Activated CD4-positive, alpha-beta T cell treated with anti-CD3 and anti-CD28 coated beads for 24 hours (primary cell): ENCODE measurements at regions not wholly inside any gene's neighbourhood (a gene's known extent, or its start where the extent isn't known, plus 50 kb on each side); places are given as distances from the start of the nearest gene placed in this dataset.

Experiments used
- DNase-seq, 2 donors: peaks; one replicate each; pipeline ENCODE4 v3.0.0-alpha.2; 2020; ENCODE audit warnings: low read depth in 2 of 2

GRCh38 chr6:137734005-137734874 lies 132.8 kb upstream of the TNFAIP3 start:
- DNase-seq: no peak

DNA sequence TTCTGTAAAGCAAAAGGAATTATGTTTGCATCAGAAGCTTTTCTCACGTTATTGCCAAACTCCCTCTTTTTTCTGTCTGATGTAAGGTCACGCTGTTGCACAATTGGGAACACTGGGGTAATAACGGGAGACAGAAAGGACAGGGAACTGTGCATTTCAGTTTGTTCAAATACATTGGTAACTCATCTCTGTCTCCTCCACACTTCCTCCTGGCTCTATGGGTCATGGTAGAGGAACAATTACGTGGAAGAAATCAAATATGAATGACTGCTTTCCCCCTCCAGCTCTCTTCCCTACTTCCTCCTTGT lies 132.2 kb upstream of the TNFAIP3 start:
- no peak for DNase-seq

- no peak for DNase-seq
Observed at GRCh38 chr6:137736048-137736818, 130.8 kb upstream of the TNFAIP3 start.

DNA sequence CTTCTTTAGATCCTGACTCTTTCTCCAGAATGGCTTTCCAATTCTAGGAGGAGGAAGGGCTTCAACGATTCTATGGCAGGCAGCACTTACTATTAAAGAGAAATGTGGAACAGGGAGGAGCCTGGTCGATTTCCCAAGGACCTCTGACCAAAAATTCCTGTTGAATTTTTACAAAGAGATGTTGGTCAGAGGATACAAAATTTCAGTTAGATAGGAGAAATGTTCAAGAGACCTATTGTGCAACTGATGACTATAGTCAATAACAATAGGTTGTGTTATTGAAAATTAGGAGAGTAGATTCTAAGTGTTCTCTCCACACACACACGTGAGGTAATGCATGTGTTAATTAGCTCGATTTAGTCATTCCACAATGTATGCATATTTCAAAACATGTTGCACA lies 130.1 kb upstream of the TNFAIP3 start:
- no peak for DNase-seq

GRCh38 chr6:137737836-137738596 lies 129.0 kb upstream of the TNFAIP3 start:
- no peak for DNase-seq

DNA sequence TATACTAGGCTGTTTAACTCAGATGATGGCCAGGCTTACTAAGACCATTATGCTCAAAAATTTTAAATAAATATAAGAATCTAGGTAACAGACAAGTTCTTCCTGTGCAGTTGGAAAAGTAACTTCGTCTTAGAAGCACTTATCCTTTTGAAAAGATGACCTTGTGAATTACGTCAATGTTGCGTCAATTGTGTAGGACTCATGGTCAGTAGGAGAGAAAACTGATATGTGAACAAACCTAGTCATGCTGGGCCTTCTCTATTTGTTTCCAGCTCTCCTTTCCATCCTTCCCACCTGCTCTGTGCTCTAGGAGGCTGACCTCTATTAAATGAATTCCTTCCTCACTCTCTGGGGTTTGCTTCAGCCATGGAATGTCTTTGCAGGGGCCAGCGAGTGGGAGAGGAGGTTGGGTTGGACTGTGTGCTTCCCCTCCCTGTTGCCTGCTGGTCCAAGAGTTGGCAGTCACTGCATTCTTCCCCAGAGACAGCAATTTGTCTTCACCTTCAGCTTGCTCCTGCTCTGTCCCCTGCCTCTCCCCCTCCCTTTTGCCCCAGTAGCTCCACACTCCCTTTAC lies 128.0 kb upstream of the TNFAIP3 start:
- DNase-seq: no peak

DNA sequence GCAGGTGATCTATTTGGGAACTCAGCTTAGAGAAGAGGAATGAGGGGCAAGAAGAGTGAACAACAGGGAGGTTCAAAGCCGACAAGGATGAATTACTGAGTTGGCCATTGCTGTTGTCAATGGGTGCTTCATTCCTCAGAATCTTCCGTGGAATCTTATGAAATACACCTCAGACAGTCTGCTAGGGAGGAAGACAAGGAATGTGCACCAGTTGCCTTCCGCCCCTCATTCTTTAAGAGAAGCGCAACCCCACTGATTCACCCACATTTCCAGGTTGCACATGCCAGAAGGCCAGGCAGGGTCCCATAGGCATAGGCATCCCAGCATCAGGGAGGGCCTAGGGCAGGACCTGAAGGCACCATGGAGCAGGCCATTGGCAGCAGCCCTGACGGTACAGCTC lies 127.5 kb upstream of the TNFAIP3 start:
- DNase-seq: no peak

DNA sequence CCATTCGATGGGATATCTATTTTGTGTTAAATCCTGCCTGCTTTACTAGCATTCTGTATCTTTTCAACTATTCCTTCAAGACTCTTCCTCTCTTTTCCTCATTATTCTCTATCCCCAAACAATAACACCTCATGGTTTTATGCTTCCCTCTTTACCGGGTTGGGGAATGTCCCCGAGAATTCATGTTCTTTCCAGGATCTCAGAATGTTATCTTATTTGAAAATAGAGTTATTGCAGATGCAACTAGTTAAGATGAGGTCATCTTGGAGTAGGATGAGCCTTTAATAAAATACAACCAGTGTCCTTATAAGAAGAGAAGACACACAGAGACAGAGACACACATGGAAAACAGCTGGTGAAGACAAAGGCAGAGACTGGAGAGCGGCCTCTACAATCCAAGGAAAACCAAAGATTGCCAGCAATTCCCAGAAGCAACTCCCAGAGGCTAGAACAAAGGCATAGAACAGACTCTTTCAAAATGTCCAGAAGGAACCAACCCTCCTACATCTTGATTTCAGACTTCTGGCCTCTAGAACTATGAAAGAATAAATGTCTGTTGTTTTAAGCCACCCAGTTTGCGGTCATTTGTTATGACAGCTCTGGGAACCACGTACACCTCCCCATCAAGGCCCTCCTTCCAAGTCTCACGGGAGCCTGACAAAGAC lies 126.8 kb upstream of the TNFAIP3 start:
- DNase-seq: no peak

- no peak for DNase-seq
Observed at GRCh38 chr6:137740967-137741761, 125.9 kb upstream of the TNFAIP3 start.

DNA sequence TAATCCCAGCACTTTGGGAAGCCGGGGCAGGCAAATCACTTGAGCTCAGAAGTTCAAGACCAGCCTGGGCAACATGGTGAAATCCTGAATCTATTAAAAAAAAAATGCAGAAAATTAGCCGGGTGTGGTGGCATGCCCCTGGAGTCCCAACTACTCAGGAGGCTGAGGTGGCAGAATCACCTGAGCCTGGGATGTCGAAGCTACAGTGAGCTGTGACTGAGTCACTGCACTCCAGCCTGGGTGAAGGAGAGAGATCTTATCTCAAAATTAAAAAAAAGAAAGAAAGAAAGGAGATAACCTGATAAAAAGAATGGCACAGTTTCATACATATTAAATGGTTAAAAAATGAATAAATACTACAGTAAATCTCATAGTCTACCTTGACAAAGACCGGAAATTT lies 123.6 kb upstream of the TNFAIP3 start:
- no peak for DNase-seq

- no peak for DNase-seq
Observed at GRCh38 chr6:137744877-137745276, 122.2 kb upstream of the TNFAIP3 start.

GRCh38 chr6:137745321-137745720 lies 121.7 kb upstream of the TNFAIP3 start:
- no peak for DNase-seq

GRCh38 chr6:137746264-137746663 lies 120.8 kb upstream of the TNFAIP3 start:
- DNase-seq: no peak

GRCh38 chr6:137749696-137750211 lies 117.3 kb upstream of the TNFAIP3 start:
- DNase-seq: no peak

GRCh38 chr6:137750297-137750696 lies 116.8 kb upstream of the TNFAIP3 start:
- DNase-seq: no peak

DNA sequence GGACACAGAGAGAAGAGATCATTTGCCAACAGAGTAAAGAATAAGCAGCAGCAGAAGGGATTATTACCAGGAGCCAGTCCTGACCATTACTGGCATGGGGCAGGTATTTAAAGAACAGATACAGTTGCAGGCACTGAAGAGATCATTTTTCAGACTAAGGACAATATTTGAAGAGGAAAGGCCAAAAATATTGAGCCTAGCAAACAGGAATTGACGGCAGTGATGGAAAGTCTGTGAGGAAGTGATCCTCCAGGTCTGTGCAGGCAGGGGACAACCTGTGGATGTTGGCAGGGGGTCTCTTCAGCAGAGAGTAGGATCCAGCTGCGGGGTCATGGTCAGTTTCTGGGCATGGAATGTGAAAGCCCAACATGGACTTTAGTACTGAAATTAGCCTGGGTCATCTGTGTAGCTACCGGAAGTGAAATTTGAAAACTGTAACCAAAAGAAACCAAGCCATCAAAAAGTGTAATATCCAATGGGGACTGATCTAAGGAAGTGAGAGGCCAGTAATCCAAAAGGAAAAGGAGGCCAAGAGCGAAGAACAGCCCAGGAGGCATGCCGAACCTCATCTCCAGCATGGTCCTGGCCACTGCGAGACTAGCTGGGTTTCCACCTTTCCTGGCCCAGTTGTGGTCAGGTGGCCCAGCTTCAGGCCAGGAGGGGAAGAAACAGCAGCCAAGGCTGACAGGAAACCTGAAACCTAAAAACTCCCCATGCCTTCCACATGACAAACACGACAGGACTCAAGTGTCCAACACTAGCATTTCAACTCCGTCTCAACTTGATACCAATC lies 115.1 kb upstream of the TNFAIP3 start:
- no peak for DNase-seq

- DNase-seq: no peak
Observed at GRCh38 chr6:137754366-137754765, 112.7 kb upstream of the TNFAIP3 start.

GRCh38 chr6:137754866-137755265 lies 112.2 kb upstream of the TNFAIP3 start:
- DNase-seq: no peak

DNA sequence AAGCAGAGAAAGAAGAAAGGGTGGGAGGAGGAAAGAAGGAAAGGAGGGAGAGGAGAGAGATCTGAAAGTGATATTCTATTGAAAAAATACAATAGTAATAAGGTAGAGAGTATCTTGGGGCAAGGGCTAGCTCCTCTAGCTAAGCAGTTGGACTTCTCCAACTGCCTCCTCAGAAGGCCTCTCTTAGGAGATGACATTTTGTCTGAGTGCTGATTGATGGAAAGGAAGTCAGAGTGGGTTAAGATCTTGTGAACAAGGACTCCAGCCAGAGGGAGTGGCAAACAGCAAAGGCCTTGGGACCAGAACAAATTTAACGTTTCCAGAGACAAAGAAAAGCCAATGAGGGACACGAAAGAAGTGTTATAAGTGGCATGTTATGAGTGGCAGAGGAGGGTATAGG lies 111.8 kb upstream of the TNFAIP3 start:
- no peak for DNase-seq

DNA sequence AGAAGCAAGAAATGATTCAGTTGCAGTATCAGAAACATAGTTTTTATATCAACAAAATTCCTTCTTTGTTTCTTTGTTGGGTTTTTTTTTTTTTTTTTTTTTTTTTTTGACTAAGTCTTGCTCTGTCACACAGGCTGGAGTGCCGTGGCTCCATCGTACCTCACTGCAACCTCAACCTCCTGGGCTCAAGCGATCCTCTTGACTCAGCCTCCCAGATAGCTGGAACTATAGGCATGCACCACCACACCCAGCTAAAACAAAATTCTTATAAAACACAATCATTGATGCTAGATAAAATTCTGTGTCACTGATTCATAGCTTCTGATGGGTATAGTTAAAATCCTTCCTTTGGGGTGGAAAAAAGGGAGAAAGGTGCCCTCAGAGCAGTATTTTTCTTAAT lies 110.3 kb upstream of the TNFAIP3 start:
- DNase-seq: no peak
